Smooth muscle cell (in vitro differentiated cells): ENCODE measurements at regions not wholly inside any gene's neighbourhood (a gene's known extent, or its start where the extent isn't known, plus 50 kb on each side); places are given as distances from the start of the nearest gene placed in this dataset.

ENCODE experiments used
- DNase-seq: peaks from one replicate; lab custom pipeline; 2025; ENCODE audit not compliant: unreplicated experiment; lab: John Stamatoyannopoulos, UW
- H2AFZ ChIP-seq: fragments of 200-600 bp; sonication (generic); 2 replicates; pipeline ENCODE4 v1.6.0; 2016; ENCODE audit warnings: antibody characterized with exemption, low read depth, mild to moderate bottlenecking
- H3F3A ChIP-seq: fragments of 200-600 bp; sonication (generic); 2 replicates; pipeline ENCODE4 v1.6.0; 2017; ENCODE audit warnings: antibody characterized with exemption, low read depth
- H3K27ac ChIP-seq: fragments of 200-600 bp; sonication (generic); 2 replicates; pipeline ENCODE4 v1.5.1; 2016; ENCODE audit warnings: low read depth, mild to moderate bottlenecking
- H3K27me3 ChIP-seq: fragments of 200-600 bp; sonication (generic); 2 replicates; pipeline ENCODE4 v1.6.1; 2016; ENCODE audit warnings: low read depth, mild to moderate bottlenecking
- H3K36me3 ChIP-seq: fragments of 200-600 bp; sonication (generic); 2 replicates; pipeline ENCODE4 v1.5.1; 2016; ENCODE audit warnings: low read depth
- H3K4me1 ChIP-seq: fragments of 200-600 bp; sonication (generic); 2 replicates; pipeline ENCODE4 v1.5.1; 2016; ENCODE audit warnings: low read depth
- H3K4me2 ChIP-seq: fragments of 200-600 bp; sonication (generic); 2 replicates; pipeline ENCODE4 v1.6.0; 2016; ENCODE audit warnings: mild to moderate bottlenecking
- H3K4me3 ChIP-seq: fragments of 200-600 bp; sonication (generic); 2 replicates; pipeline ENCODE4 v1.5.1; 2016; ENCODE audit warnings: mild to moderate bottlenecking
- H3K79me2 ChIP-seq: fragments of 200-600 bp; sonication (generic); 2 replicates; pipeline ENCODE4 v1.6.0; 2016; ENCODE audit warnings: low read depth, mild to moderate bottlenecking
- H3K9ac ChIP-seq: fragments of 200-600 bp; sonication (generic); 2 replicates; pipeline ENCODE4 v1.6.0; 2016; ENCODE audit warnings: low read depth
- H3K9me3 ChIP-seq: fragments of 200-600 bp; sonication (generic); replicated peaks from 2 replicates; pipeline ENCODE4 v1.5.1; 2016; ENCODE audit warnings: low read depth
- H4K20me1 ChIP-seq: fragments of 200-600 bp; sonication (generic); 2 replicates; pipeline ENCODE4 v1.6.0; 2016; ENCODE audit warnings: low read depth
- CTCF ChIP-seq: fragments of 200-600 bp; sonication (generic); IDR thresholded peaks from 2 replicates; pipeline ENCODE4 v1.5.1; 2017; ENCODE audit warnings: borderline replicate concordance, mild to moderate bottlenecking, antibody characterized with exemption; ENCODE audit not compliant: insufficient read depth, poor library complexity, severe bottlenecking
- WGBS: methylation state at CpG from one replicate; pipeline ENCODE4 v1.1.7; 2016; ENCODE audit warnings: low lambda C conversion rate; 5-methylcytosine and 5-hydroxymethylcytosine counted together

DNA sequence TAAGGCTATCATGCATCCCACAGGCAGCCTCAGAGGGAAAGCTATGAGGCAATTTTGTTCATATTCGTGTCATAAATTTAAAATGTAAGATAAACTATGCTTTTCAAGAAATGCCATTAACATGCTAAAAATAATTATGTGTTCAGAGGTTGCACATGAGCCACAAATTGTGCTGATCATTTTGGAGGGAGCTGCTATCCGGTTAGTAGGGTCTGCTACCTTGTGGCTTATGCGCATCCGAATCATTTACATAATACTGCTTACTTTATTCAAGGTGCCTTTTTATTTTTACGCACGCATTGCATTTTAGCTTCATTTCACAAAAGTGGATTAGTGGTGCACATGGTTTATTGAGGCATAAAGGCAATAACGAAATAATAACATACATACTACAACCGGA is 76.4 kb upstream of the WWC2 start:
- Histone ChIP-seq H3K79me2 (no peaks in the 10 kb centered on the region), H3K27ac (no peak overlapping the region), H3K4me1 (no peaks in the 10 kb centered on the region), H3F3A (no peaks in the 10 kb centered on the region), H2AFZ (no peak overlapping the region), H3K9me3 (no peaks in the 10 kb centered on the region), H4K20me1 (no peaks in the 10 kb centered on the region), H3K9ac (no peak overlapping the region), H3K4me2 (no peak overlapping the region), H3K36me3 (no peaks in the 10 kb centered on the region), H3K4me3 (no peak overlapping the region), H3K27me3 (peaks cover 12% of the 10 kb centered on the region)
- DNase-seq: no peak
- WGBS: 94% methylated on average over 8 of the region's 8 CpGs
- TF ChIP-seq CTCF: no peak

DNA sequence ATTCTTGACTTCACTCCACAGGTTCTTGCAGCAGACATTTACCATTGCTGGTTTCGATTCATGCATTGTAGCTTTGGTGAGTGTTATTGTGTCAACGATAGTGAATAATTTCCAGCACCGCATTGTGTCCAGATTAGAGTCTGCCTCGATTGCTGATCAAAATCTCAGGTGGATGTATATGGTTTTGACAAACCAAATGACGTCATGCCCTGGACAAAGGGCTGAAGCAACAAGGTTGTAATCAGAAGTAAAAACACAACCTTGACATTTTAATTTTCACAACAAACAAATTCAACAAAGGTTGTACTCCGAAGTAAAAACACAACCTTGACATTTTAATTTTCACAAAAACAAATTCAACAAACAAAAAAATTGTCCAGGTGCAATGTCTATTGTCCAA is 81.1 kb upstream of the WWC2 start:
- Histone ChIP-seq H2AFZ (no peak overlapping the region), H3K27me3 (peaks cover 17% of the 10 kb centered on the region), H3K4me1 (no peaks in the 10 kb centered on the region), H3K79me2 (no peaks in the 10 kb centered on the region), H3K27ac (no peak overlapping the region), H4K20me1 (no peaks in the 10 kb centered on the region), H3K9me3 (no peaks in the 10 kb centered on the region), H3F3A (no peaks in the 10 kb centered on the region), H3K9ac (no peak overlapping the region), H3K36me3 (no peaks in the 10 kb centered on the region), H3K4me2 (no peak overlapping the region), H3K4me3 (no peak overlapping the region)
- 87% methylated on average over 6 of the region's 6 CpGs for WGBS
- no peak for TF ChIP-seq CTCF
- no peak for DNase-seq

- H2AFZ ChIP-seq: no peak overlapping the region
- peaks cover 13% of the 10 kb centered on the region for H3K27me3 ChIP-seq
- DNase-seq: no peak
- 92% methylated on average over 15 of the region's 15 CpGs for WGBS
- H3K4me2 ChIP-seq: no peak overlapping the region
- H3K9me3 ChIP-seq: no peaks in the 10 kb centered on the region
- no peaks in the 10 kb centered on the region for H3F3A ChIP-seq
- H3K36me3 ChIP-seq: no peaks in the 10 kb centered on the region
- H3K9ac ChIP-seq: no peak overlapping the region
- H3K4me1 ChIP-seq: no peaks in the 10 kb centered on the region
- TF ChIP-seq CTCF: no peak
- no peak overlapping the region for H3K27ac ChIP-seq
- H3K79me2 ChIP-seq: no peaks in the 10 kb centered on the region
- no peaks in the 10 kb centered on the region for H4K20me1 ChIP-seq
- no peak overlapping the region for H3K4me3 ChIP-seq
These were observed 84.5 kb upstream of the WWC2 start for GRCh38 chr4:183014361-183015084.

- Histone ChIP-seq H4K20me1 (no peaks in the 10 kb centered on the region), H3K36me3 (no peaks in the 10 kb centered on the region), H3K4me2 (peak overlapping the region; percentile 24), H3K79me2 (no peaks in the 10 kb centered on the region), H3K27me3 (peaks cover 19% of the 10 kb centered on the region), H3K4me1 (no peaks in the 10 kb centered on the region), H3K9ac (no peak overlapping the region), H3K4me3 (no peak overlapping the region), H3K27ac (no peak overlapping the region), H3K9me3 (no peaks in the 10 kb centered on the region), H2AFZ (no peak overlapping the region), H3F3A (no peaks in the 10 kb centered on the region)
- 57% methylated on average over 10 of the region's 10 CpGs for WGBS
- DNase-seq: no peak
- TF ChIP-seq CTCF: no peak
These were observed 85.4 kb upstream of the WWC2 start for GRCh38 chr4:183013730-183014002.
